ENCODE measurements at regions not wholly inside any gene's neighbourhood (a gene's known extent, or its start where the extent isn't known, plus 50 kb on each side); places are given as distances from the start of the nearest gene placed in this dataset.

GRCh38 chr6:84432619-84433018 is 205.2 kb upstream of the CEP162 start:
- CTCF ChIA-PET, result no interaction called here
- BruUV-seq (replicated peaks), result no TSS peak
- H3K9me3 ChIP-seq (ENCODE audit: control insufficient read depth, insufficient read depth, low read depth, low read length), result no peaks in the 10 kb centered on the region
- in situ Hi-C loops (cut with HindIII; ENCODE audit: low pct_unique_long_range_greater_than_20kb, low sequenced_read_pairs) (no loop called here), intact Hi-C loops (cut with micrococcal nuclease; ENCODE audit: unreplicated experiment) (no loop called here)
- no peak overlapping the region for H3K4me3 ChIP-seq (ENCODE audit: low read depth in 2 of 2, low read length in 2 of 2)
- H3K36me3 ChIP-seq (ENCODE audit: control insufficient read depth, insufficient read depth, low read length), result no peaks in the 10 kb centered on the region
- DNase-seq (ENCODE audit: low read depth, low spot score) (no peak), ATAC-seq (no peak)
- TF ChIP-seq POLR2AphosphoS5 (IDR thresholded peaks at IDR 0.05; ENCODE audit: low read depth, low read length) (no peak), TCF7L2 (IDR thresholded peaks at IDR 0.05; ENCODE audit: low read depth, low read length) (no peak), SIN3A (IDR thresholded peaks at IDR 0.05; ENCODE audit: borderline replicate concordance, insufficient read depth, low read depth, low read length) (no peak)
- TF ChIP-seq, protein P1, sequence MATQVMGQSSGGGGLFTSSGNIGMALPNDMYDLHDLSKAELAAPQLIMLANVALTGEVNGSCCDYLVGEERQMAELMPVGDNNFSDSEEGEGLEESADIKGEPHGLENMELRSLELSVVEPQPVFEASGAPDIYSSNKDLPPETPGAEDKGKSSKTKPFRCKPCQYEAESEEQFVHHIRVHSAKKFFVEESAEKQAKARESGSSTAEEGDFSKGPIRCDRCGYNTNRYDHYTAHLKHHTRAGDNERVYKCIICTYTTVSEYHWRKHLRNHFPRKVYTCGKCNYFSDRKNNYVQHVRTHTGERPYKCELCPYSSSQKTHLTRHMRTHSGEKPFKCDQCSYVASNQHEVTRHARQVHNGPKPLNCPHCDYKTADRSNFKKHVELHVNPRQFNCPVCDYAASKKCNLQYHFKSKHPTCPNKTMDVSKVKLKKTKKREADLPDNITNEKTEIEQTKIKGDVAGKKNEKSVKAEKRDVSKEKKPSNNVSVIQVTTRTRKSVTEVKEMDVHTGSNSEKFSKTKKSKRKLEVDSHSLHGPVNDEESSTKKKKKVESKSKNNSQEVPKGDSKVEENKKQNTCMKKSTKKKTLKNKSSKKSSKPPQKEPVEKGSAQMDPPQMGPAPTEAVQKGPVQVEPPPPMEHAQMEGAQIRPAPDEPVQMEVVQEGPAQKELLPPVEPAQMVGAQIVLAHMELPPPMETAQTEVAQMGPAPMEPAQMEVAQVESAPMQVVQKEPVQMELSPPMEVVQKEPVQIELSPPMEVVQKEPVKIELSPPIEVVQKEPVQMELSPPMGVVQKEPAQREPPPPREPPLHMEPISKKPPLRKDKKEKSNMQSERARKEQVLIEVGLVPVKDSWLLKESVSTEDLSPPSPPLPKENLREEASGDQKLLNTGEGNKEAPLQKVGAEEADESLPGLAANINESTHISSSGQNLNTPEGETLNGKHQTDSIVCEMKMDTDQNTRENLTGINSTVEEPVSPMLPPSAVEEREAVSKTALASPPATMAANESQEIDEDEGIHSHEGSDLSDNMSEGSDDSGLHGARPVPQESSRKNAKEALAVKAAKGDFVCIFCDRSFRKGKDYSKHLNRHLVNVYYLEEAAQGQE (IDR thresholded peaks at IDR 0.05; ENCODE audit: insufficient read depth in 1 of 2, low read depth in 2 of 2, low read length in 1 of 2), result no peak
- TF ChIP-seq, protein P2, sequence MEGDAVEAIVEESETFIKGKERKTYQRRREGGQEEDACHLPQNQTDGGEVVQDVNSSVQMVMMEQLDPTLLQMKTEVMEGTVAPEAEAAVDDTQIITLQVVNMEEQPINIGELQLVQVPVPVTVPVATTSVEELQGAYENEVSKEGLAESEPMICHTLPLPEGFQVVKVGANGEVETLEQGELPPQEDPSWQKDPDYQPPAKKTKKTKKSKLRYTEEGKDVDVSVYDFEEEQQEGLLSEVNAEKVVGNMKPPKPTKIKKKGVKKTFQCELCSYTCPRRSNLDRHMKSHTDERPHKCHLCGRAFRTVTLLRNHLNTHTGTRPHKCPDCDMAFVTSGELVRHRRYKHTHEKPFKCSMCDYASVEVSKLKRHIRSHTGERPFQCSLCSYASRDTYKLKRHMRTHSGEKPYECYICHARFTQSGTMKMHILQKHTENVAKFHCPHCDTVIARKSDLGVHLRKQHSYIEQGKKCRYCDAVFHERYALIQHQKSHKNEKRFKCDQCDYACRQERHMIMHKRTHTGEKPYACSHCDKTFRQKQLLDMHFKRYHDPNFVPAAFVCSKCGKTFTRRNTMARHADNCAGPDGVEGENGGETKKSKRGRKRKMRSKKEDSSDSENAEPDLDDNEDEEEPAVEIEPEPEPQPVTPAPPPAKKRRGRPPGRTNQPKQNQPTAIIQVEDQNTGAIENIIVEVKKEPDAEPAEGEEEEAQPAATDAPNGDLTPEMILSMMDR (IDR thresholded peaks at IDR 0.05), result no peak
- no peaks in the 10 kb centered on the region for H3K4me1 ChIP-seq (ENCODE audit: control insufficient read depth, insufficient read depth, low read length)
- no peaks in the 10 kb centered on the region; the same call in 1 of the 2 replicates for H3K27me3 ChIP-seq (ENCODE audit: control insufficient read depth, insufficient read depth, low read length)
- H3K27ac ChIP-seq (ENCODE audit: low read length), result no peak overlapping the region
- POLR2A ChIA-PET, result no interaction called here

- DNase-seq (ENCODE audit: low read depth, low spot score) (peak; percentile 28), ATAC-seq (no peak)
- in situ Hi-C loops (cut with HindIII; ENCODE audit: low pct_unique_long_range_greater_than_20kb, low sequenced_read_pairs) (no loop called here), intact Hi-C loops (cut with micrococcal nuclease; ENCODE audit: unreplicated experiment) (loop anchor here (5.0 to 10.0 kb wide), 2 partner anchors 539 to 696 kb away; no protein-coding TSS in a partner anchor)
- Histone ChIP-seq H3K27me3 (ENCODE audit: control insufficient read depth, insufficient read depth, low read length) (no peaks in the 10 kb centered on the region; the same call in 1 of the 2 replicates), H3K4me3 (ENCODE audit: low read depth in 2 of 2, low read length in 2 of 2) (no peak overlapping the region), H3K27ac (ENCODE audit: low read length) (no peak overlapping the region), H3K9me3 (ENCODE audit: control insufficient read depth, insufficient read depth, low read depth, low read length) (no peaks in the 10 kb centered on the region), H3K4me1 (ENCODE audit: control insufficient read depth, insufficient read depth, low read length) (no peaks in the 10 kb centered on the region), H3K36me3 (ENCODE audit: control insufficient read depth, insufficient read depth, low read length) (no peaks in the 10 kb centered on the region)
- TF ChIP-seq, protein P2 (IDR thresholded peaks at IDR 0.05), result peak; percentile 82
- TF ChIP-seq TCF7L2 (IDR thresholded peaks at IDR 0.05; ENCODE audit: low read depth, low read length), result no peak
- no TSS peak for BruUV-seq (replicated peaks)
- ChIA-PET CTCF (no interaction called here), POLR2A (no interaction called here)
Observed at GRCh38 chr6:84428300-84428907, 201.0 kb upstream of the CEP162 start.
